HepG2 (cell line): ENCODE measurements at regions not wholly inside any gene's neighbourhood (a gene's known extent, or its start where the extent isn't known, plus 50 kb on each side); places are given as distances from the start of the nearest gene placed in this dataset.

Source experiments
- ATAC-seq: fragments of 200-7000 bp; cut with Tn5 transposase; 3 replicates; pipeline ENCODE4 v1.9.1; 2020; ENCODE audit warnings: mild to moderate bottlenecking, moderate library complexity
- BruUV-seq: library from RNA; stranded (reverse); fragments of 400-500 nt; replicated peaks from 2 replicates; lab custom pipeline; 2021; lab: Mats Ljungman, UMichigan
- CTCF ChIA-PET: fragments of 300-600 bp; formaldehyde crosslinking; extraction: SDS; loops from one replicate; lab custom pipeline; 2021; ENCODE audit warnings: low total read pairs, inconsistent platforms, low intra/inter-chr PET ratio; lab: Yijun Ruan, JAX
- POLR2A ChIA-PET: fragments of 350-600 bp; sonication (Branson Sonifier 250); formaldehyde crosslinking; loops from one replicate; lab custom pipeline; 2020; ENCODE audit warnings: antibody characterized with exemption, inconsistent platforms; lab: Yijun Ruan, JAX
- DNase-seq: peaks from one replicate; pipeline ENCODE4 v3.0.0-alpha.2; 2015; ENCODE audit warnings: low spot score
- FAIRE-seq: peaks from 3 replicates; lab custom pipeline; 2011; peaks lifted over from hg19 to GRCh38; lab: Jason Lieb, UNC
- H2AFZ ChIP-seq: one replicate; pipeline ENCODE4 v1.6.1; 2011; ENCODE audit warnings: low read length, inconsistent platforms
- H3K27ac ChIP-seq: fragments of 300-600 bp; 3 replicates; pipeline ENCODE4 v1.8.0; 2011; ENCODE audit warnings: mixed run types, mild to moderate bottlenecking, mixed read lengths, low read length, inconsistent platforms; ENCODE audit not compliant: insufficient read depth; ENCODE audit errors: extremely low read length
- H3K27me3 ChIP-seq, 2 experiments: fragments of 200-600 bp in 1 of 2; 2 replicates in 1 of 2; 3 replicates in 1 of 2; pipeline versions ENCODE4 v1.6.0 to v1.8.0; 2011; ENCODE audit warnings: low read length in 2 of 2, mild to moderate bottlenecking in 2 of 2, moderate library complexity in 2 of 2, inconsistent platforms in 1 of 2; ENCODE audit not compliant: insufficient read depth in 2 of 2, control insufficient read depth in 1 of 2
- H3K36me3 ChIP-seq, 2 experiments: fragments of 200-600 bp in 1 of 2; replicated peaks in 1 of 2; 2 replicates in 1 of 2; 3 replicates in 1 of 2; pipeline versions ENCODE4 v1.5.1 to v1.8.0; 2011; ENCODE audit warnings: low read length in 2 of 2, inconsistent platforms in 1 of 2; ENCODE audit not compliant: insufficient read depth in 2 of 2, control insufficient read depth in 1 of 2
- H3K4me1 ChIP-seq: 2 replicates; pipeline ENCODE4 v1.5.1; 2012; ENCODE audit warnings: low read length, inconsistent platforms; ENCODE audit not compliant: insufficient read depth
- H3K4me2 ChIP-seq: 2 replicates; pipeline ENCODE4 v1.6.0; 2011; ENCODE audit warnings: low read depth, low read length, inconsistent platforms
- H3K4me3 ChIP-seq, 3 experiments: fragments of 200-600 bp in 1 of 3; sonication (generic), shearing (Covaris generic) in 1 of 3; replicated peaks in 1 of 3; 2 replicates each; pipeline ENCODE4 v1.5.1; 2011 to 2016; ENCODE audit warnings: low read length in 3 of 3, inconsistent platforms in 2 of 3, low read depth in 2 of 3, mild to moderate bottlenecking in 2 of 3, control low read depth in 1 of 3, mixed read lengths in 1 of 3; ENCODE audit not compliant: insufficient read depth in 1 of 3
- H3K79me2 ChIP-seq: one replicate; pipeline ENCODE4 v1.6.1; 2011; ENCODE audit warnings: low read length, inconsistent platforms; ENCODE audit not compliant: insufficient read depth
- H3K9ac ChIP-seq: 2 replicates; pipeline ENCODE4 v1.6.0; 2011; ENCODE audit warnings: mild to moderate bottlenecking, low read depth, low read length, inconsistent platforms; ENCODE audit not compliant: insufficient read depth
- H3K9me3 ChIP-seq: 2 replicates; pipeline ENCODE4 v1.5.1; 2012; ENCODE audit warnings: mild to moderate bottlenecking, low read length
- H4K20me1 ChIP-seq: 2 replicates; pipeline ENCODE4 v1.6.0; 2011; ENCODE audit warnings: inconsistent platforms, mild to moderate bottlenecking, low read length, moderate library complexity; ENCODE audit not compliant: insufficient read depth
- CAMTA2 ChIP-seq: sonication (generic); formaldehyde crosslinking; IDR thresholded peaks from 2 replicates; pipeline ENCODE4 v1.4.0; 2020; ENCODE audit warnings: mild to moderate bottlenecking, missing genetic modification reagents, borderline replicate concordance
- EP300 ChIP-seq, 3 experiments: sonication (generic) in 1 of 3; formaldehyde crosslinking in 1 of 3; IDR thresholded peaks; 2 replicates each; pipeline versions ENCODE4 v1.5.1 to v1.6.1; 2011 to 2020; ENCODE audit warnings: low read depth in 2 of 3, low read length in 2 of 3, borderline replicate concordance in 1 of 3, improper control_type of control experiment in 1 of 3, mild to moderate bottlenecking in 1 of 3, missing genetic modification reagents in 1 of 3, moderate library complexity in 1 of 3
- JUN ChIP-seq: sonication (generic); formaldehyde crosslinking; IDR thresholded peaks from 2 replicates; pipeline ENCODE4 v1.4.0; 2020; ENCODE audit warnings: mild to moderate bottlenecking, missing genetic modification reagents
- ZFP41 ChIP-seq: sonication (generic); formaldehyde crosslinking; IDR thresholded peaks from 2 replicates; pipeline ENCODE4 v1.4.0; 2020; ENCODE audit warnings: mild to moderate bottlenecking, missing genetic modification reagents, borderline replicate concordance
- ZNF468 ChIP-seq: sonication (generic); formaldehyde crosslinking; IDR thresholded peaks from 2 replicates; pipeline ENCODE4 v1.8.0; 2022; ENCODE audit warnings: mild to moderate bottlenecking, moderate library complexity, missing genetic modification reagents
- ZNF562 ChIP-seq: sonication (generic); formaldehyde crosslinking; IDR thresholded peaks from 2 replicates; pipeline ENCODE4 v1.8.0; 2022; ENCODE audit warnings: missing genetic modification reagents, borderline replicate concordance
- WGBS: methylation state at CpG from one replicate; pipeline ENCODE4 v1.1.6; 2017; ENCODE audit warnings: low lambda C conversion rate; 5-methylcytosine and 5-hydroxymethylcytosine counted together
- in situ Hi-C: cut with HindIII; loops from 2 replicates; pipeline ENCODE4 v1.10.0; 2017; ENCODE audit warnings: low pct_unique_long_range_greater_than_20kb; ENCODE audit not compliant: extremely low pct_ligation_motif_present
- intact Hi-C: fragments of 100-400 bp; cut with micrococcal nuclease; formaldehyde crosslinking; loops from one replicate; pipeline ENCODE4 v1.10.0; 2022; ENCODE audit not compliant: unreplicated experiment
- TF ChIP-seq, protein P1 (sequence below): sonication (generic); formaldehyde crosslinking; IDR thresholded peaks from 2 replicates; pipeline ENCODE4 v1.5.1; 2020; ENCODE audit warnings: mild to moderate bottlenecking, missing genetic modification reagents
- TF ChIP-seq, protein P2 (sequence below): IDR thresholded peaks from 2 replicates; pipeline ENCODE4 v1.6.1; 2016

DNA sequence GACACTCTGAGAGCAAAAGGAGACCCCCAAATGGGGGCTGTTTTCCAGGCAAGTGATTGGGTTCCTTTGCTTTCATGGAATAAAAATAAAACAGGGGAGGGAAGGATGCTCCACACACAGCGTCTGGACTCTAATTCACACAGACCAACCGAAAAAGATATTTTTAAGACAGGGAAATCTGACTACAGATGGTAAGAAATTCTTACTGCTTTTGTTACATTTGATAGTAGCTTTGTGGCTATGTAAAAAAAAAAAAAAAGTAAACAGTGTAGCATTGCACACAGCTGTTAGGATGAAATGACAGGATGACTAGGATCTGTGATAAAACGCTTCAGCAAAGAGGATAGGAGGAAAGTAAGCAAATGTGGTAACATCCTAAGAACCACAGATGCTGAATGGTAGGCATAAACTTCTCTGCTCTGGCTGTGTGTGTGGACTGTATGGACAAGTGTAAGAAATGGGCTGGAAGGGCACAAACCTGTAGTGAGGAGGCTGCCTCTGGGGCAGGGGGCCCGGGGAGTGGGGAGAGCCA, 207.6 kb downstream of the ANAPC1 start:
- TF ChIP-seq CAMTA2 (CRISPR knock-in tag) (no peak), EP300 (IDR thresholded peaks at IDR 0.05; ENCODE audit: low read depth in 2 of 2, low read length in 2 of 2) (no peak), EP300 (CRISPR knock-in tag; IDR thresholded peaks at IDR 0.05; ENCODE audit: borderline replicate concordance) (no peak), ZNF468 (CRISPR knock-in tag) (no peak), JUN (CRISPR knock-in tag) (no peak), ZFP41 (CRISPR knock-in tag) (no peak), ZNF562 (CRISPR knock-in tag) (no peak)
- TF ChIP-seq, protein P1, sequence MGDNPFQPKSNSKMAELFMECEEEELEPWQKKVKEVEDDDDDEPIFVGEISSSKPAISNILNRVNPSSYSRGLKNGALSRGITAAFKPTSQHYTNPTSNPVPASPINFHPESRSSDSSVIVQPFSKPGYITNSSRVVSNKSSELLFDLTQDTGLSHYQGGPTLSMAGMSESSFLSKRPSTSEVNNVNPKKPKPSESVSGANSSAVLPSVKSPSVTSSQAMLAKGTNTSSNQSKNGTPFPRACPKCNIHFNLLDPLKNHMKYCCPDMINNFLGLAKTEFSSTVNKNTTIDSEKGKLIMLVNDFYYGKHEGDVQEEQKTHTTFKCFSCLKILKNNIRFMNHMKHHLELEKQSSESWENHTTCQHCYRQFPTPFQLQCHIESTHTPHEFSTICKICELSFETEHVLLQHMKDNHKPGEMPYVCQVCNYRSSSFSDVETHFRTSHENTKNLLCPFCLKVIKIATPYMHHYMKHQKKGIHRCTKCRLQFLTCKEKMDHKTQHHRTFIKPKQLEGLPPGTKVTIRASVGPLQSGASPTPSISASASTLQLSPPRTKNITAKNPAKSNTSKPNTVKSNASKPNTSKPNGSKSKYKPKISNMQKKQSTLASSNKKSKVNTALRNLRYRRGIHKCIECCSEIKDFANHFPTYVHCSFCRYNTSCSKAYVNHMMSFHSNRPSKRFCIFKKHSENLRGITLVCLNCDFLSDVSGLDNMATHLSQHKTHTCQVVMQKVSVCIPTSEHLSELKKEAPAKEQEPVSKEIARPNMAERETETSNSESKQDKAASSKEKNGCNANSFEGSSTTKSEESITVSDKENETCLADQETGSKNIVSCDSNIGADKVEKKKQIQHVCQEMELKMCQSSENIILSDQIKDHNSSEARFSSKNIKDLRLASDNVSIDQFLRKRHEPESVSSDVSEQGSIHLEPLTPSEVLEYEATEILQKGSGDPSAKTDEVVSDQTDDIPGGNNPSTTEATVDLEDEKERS (CRISPR knock-in tag): no peak
- TF ChIP-seq, protein P2, sequence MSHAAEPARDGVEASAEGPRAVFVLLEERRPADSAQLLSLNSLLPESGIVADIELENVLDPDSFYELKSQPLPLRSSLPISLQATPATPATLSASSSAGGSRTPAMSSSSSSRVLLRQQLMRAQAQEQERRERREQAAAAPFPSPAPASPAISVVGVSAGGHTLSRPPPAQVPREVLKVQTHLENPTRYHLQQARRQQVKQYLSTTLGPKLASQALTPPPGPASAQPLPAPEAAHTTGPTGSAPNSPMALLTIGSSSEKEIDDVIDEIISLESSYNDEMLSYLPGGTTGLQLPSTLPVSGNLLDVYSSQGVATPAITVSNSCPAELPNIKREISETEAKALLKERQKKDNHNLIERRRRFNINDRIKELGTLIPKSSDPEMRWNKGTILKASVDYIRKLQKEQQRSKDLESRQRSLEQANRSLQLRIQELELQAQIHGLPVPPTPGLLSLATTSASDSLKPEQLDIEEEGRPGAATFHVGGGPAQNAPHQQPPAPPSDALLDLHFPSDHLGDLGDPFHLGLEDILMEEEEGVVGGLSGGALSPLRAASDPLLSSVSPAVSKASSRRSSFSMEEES: no peak
- Histone ChIP-seq H3K9me3 (no peaks in the 10 kb centered on the region), H3K9ac (no peak overlapping the region), H3K27me3 (peaks cover 0 to 2% of the 10 kb centered on the region in 2 experiments; a peak in 2 of 5 replicates), H4K20me1 (no peaks in the 10 kb centered on the region), H3K4me3 (no peak overlapping the region), H3K36me3 (no peaks in the 10 kb centered on the region), H3K4me1 (peaks cover 35% of the 10 kb centered on the region), H3K4me2 (no peak overlapping the region), H3K27ac (no peak overlapping the region), H3K79me2 (no peaks in the 10 kb centered on the region), H2AFZ (no peak overlapping the region)
- in situ Hi-C loops: loop anchor here (25.0 kb wide), 1 partner anchor 864 kb away; no protein-coding TSS in a partner anchor
- ATAC-seq (no peak), DNase-seq (no peak), FAIRE-seq (no peak)
- ChIA-PET CTCF (no interaction called here), POLR2A (interaction anchor here (1.4 to 1.5 kb wide), 2 partner anchors 9 to 22 kb away, joined by 4 to 6 read pairs; no protein-coding TSS in a partner anchor)
- no TSS peak for BruUV-seq
- WGBS: 26% methylated on average over 4 of the region's 4 CpGs
- intact Hi-C loops: no loop called here
